PC-9 (cell line): ENCODE measurements at regions not wholly inside any gene's neighbourhood (a gene's known extent, or its start where the extent isn't known, plus 50 kb on each side); places are given as distances from the start of the nearest gene placed in this dataset.

Source experiments
- EZH2 ChIP-seq: fragments of 200-600 bp; sonication (generic); IDR thresholded peaks from 2 replicates; pipeline ENCODE4 v1.8.0; 2017; ENCODE audit warnings: antibody characterized with exemption, low read depth
- TF ChIP-seq, protein P1 (sequence below): fragments of 200-600 bp; sonication (generic); conservative IDR thresholded peaks from 2 replicates; pipeline ENCODE4 v1.6.1; 2017; ENCODE audit warnings: mixed run types, antibody characterized with exemption, mild to moderate bottlenecking, moderate library complexity

DNA sequence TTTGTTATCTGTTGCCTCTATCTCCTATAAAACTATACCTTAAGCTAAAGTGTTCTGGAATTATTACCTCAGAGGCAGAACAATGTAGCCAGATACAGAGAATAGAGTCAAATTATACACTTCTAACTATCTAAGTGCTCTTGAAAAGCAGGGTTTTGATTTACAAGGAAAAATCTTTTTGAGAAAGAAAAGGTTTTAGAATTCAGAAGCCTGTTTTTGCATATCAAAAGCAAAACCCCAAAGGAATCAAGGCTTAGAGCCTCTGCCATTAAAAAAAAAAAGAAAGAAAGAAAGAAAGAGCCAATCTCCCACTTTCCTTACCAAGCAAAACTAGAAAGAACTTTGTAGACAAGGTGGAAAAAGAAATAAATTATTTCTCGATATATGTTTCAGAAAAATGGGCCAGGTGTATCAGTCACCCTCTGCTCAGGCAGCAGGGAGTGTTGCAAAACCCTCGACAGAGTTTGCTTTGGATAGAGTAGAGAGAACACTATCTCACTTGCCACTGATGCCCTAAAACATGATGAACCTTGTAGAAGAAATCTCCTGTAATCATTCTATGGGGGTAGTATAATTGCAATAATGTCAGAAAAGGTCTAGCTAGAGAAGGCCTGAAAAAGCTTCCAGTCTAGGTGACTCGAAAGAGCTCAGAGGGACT is 318.3 kb downstream of the PCDH10 start:
- TF ChIP-seq, protein P1, sequence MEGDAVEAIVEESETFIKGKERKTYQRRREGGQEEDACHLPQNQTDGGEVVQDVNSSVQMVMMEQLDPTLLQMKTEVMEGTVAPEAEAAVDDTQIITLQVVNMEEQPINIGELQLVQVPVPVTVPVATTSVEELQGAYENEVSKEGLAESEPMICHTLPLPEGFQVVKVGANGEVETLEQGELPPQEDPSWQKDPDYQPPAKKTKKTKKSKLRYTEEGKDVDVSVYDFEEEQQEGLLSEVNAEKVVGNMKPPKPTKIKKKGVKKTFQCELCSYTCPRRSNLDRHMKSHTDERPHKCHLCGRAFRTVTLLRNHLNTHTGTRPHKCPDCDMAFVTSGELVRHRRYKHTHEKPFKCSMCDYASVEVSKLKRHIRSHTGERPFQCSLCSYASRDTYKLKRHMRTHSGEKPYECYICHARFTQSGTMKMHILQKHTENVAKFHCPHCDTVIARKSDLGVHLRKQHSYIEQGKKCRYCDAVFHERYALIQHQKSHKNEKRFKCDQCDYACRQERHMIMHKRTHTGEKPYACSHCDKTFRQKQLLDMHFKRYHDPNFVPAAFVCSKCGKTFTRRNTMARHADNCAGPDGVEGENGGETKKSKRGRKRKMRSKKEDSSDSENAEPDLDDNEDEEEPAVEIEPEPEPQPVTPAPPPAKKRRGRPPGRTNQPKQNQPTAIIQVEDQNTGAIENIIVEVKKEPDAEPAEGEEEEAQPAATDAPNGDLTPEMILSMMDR = no peak
- no peak for TF ChIP-seq EZH2
